GM12878 (cell line): ENCODE measurements at regions not wholly inside any gene's neighbourhood (a gene's known extent, or its start where the extent isn't known, plus 50 kb on each side); places are given as distances from the start of the nearest gene placed in this dataset.

Experiments used
- ATAC-seq: fragments of 200-7000 bp; cut with Tn5 transposase; 3 replicates; pipeline ENCODE4 v1.9.1; 2020; ENCODE audit warnings: mild to moderate bottlenecking, moderate library complexity
- BruUV-seq: library from RNA; stranded (reverse); fragments of 400-500 nt; replicated peaks from 2 replicates; lab custom pipeline; 2021; lab: Mats Ljungman, UMichigan
- CTCF ChIA-PET: fragments of 300-600 bp; sonication (Branson Sonifier 250); formaldehyde crosslinking; extraction: SDS; loops from one replicate; lab custom pipeline; 2021; ENCODE audit warnings: inconsistent platforms; lab: Yijun Ruan, JAX
- POLR2A ChIA-PET: fragments of 350-600 bp; formaldehyde crosslinking; extraction: SDS; loops from one replicate; lab custom pipeline; 2021; ENCODE audit warnings: inconsistent platforms; lab: Charles Lee
- RAD21 ChIA-PET: fragments of 300-600 bp; sonication (Branson Sonifier 250); formaldehyde crosslinking; loops from one replicate; lab custom pipeline; 2023; ENCODE audit warnings: antibody characterized with exemption; ENCODE audit not compliant: unreplicated experiment; lab: Charles Lee
- SMC1A ChIA-PET: fragments of 300-600 bp; sonication (Branson Sonifier 250); formaldehyde crosslinking; loops from one replicate; lab custom pipeline; 2023; ENCODE audit not compliant: unreplicated experiment, uncharacterized antibody; lab: Charles Lee
- DNase-seq: peaks from one replicate; pipeline ENCODE4 v3.0.0-alpha.2; 2011; ENCODE audit warnings: low read depth, low spot score
- FAIRE-seq: peaks from 3 replicates; lab custom pipeline; 2011; peaks lifted over from hg19 to GRCh38; lab: Jason Lieb, UNC
- H2AFZ ChIP-seq: 2 replicates; pipeline ENCODE4 v1.6.0; 2011; ENCODE audit warnings: low read depth, low read length, control low read depth; ENCODE audit not compliant: control insufficient read depth
- H3K27ac ChIP-seq: 2 replicates; pipeline ENCODE4 v1.5.1; 2011; ENCODE audit warnings: control low read depth; ENCODE audit not compliant: control insufficient read depth, insufficient read depth
- H3K27me3 ChIP-seq, 2 experiments: replicated peaks in 1 of 2; 2 replicates each; pipeline versions ENCODE4 v1.6.0 to v1.6.1; 2011; ENCODE audit warnings: low read length in 1 of 2; ENCODE audit not compliant: control insufficient read depth in 2 of 2, insufficient read depth in 2 of 2
- H3K36me3 ChIP-seq, 2 experiments: 2 replicates each; pipeline ENCODE4 v1.5.1; 2011; ENCODE audit warnings: low read length in 1 of 2; ENCODE audit not compliant: control insufficient read depth in 2 of 2, insufficient read depth in 2 of 2
- H3K4me1 ChIP-seq: 2 replicates; pipeline ENCODE4 v1.6.1; 2011; ENCODE audit warnings: mild to moderate bottlenecking, low read length, moderate library complexity, mixed read lengths; ENCODE audit not compliant: control insufficient read depth, insufficient read depth
- H3K4me2 ChIP-seq: 2 replicates; pipeline ENCODE4 v1.6.0; 2011; ENCODE audit warnings: control low read depth; ENCODE audit not compliant: control insufficient read depth, insufficient read depth
- H3K4me3 ChIP-seq: fragments of 200-600 bp; sonication (generic); 2 replicates; pipeline ENCODE4 v1.5.1; 2016
- H3K79me2 ChIP-seq: 2 replicates; pipeline ENCODE4 v1.6.0; 2011; ENCODE audit warnings: low read length; ENCODE audit not compliant: control insufficient read depth, insufficient read depth
- H3K9ac ChIP-seq: 2 replicates; pipeline ENCODE4 v1.8.0; 2011; ENCODE audit warnings: low read length, control low read depth, mixed read lengths; ENCODE audit not compliant: control insufficient read depth, insufficient read depth
- H3K9me3 ChIP-seq: replicated peaks from 3 replicates; pipeline ENCODE4 v1.5.1; 2011; ENCODE audit warnings: mild to moderate bottlenecking, low read length; ENCODE audit not compliant: control insufficient read depth, insufficient read depth
- H4K20me1 ChIP-seq: 2 replicates; pipeline ENCODE4 v1.6.0; 2011; ENCODE audit not compliant: control insufficient read depth, insufficient read depth
- ASH2L ChIP-seq: fragments of 300-600, 200-600 bp; sonication (generic); IDR thresholded peaks from 2 replicates; pipeline ENCODE4 v1.6.1; 2017; ENCODE audit warnings: low read depth, mild to moderate bottlenecking, borderline replicate concordance
- BRCA1 ChIP-seq: IDR thresholded peaks from 2 replicates; pipeline ENCODE4 v1.6.1; 2011; ENCODE audit warnings: low read depth, low read length, improper control_type of control experiment
- CEBPZ ChIP-seq: fragments of 150-350 bp; IDR thresholded peaks from 2 replicates; pipeline ENCODE4 v1.6.1; 2016; ENCODE audit warnings: low read depth, low read length
- FOXM1 ChIP-seq: IDR thresholded peaks from 2 replicates; pipeline ENCODE4 v1.6.1; 2012; ENCODE audit warnings: low read depth, mild to moderate bottlenecking, inconsistent platforms, low read length, moderate library complexity
- KLF5 ChIP-seq: fragments of 450-650 bp; IDR thresholded peaks from 2 replicates; pipeline ENCODE4 v1.6.1; 2014; ENCODE audit warnings: mild to moderate bottlenecking; ENCODE audit not compliant: partially characterized antibody
- MAX ChIP-seq: IDR thresholded peaks from 2 replicates; pipeline ENCODE4 v1.6.1; 2012; ENCODE audit warnings: low read depth, low read length, improper control_type of control experiment
- RAD21 ChIP-seq: IDR thresholded peaks from 2 replicates; pipeline ENCODE4 v1.6.1; 2011; ENCODE audit warnings: mild to moderate bottlenecking, low read depth, low read length, moderate library complexity; ENCODE audit not compliant: insufficient read depth
- RELB ChIP-seq: fragments of 450-650 bp; IDR thresholded peaks from 2 replicates; pipeline ENCODE4 v1.6.1; 2017; ENCODE audit warnings: low read depth, mild to moderate bottlenecking, moderate library complexity
- RFX5 ChIP-seq: IDR thresholded peaks from 2 replicates; pipeline ENCODE4 v1.6.1; 2011; ENCODE audit warnings: low read depth, low read length, improper control_type of control experiment
- SIN3A ChIP-seq: IDR thresholded peaks from 2 replicates; pipeline ENCODE4 v1.6.1; 2012; ENCODE audit warnings: low read depth, low read length, improper control_type of control experiment
- SMAD5 ChIP-seq: IDR thresholded peaks from 2 replicates; pipeline ENCODE4 v1.6.1; 2016; ENCODE audit warnings: antibody characterized with exemption, low read depth
- SREBF1 ChIP-seq: IDR thresholded peaks from 2 replicates; pipeline ENCODE4 v1.6.1; 2012; ENCODE audit warnings: mild to moderate bottlenecking, low read length
- SRF ChIP-seq, 2 experiments: IDR thresholded peaks; 2 replicates each; pipeline ENCODE4 v1.6.1; 2011; ENCODE audit warnings: low read depth in 2 of 2, low read length in 2 of 2, mild to moderate bottlenecking in 1 of 2, moderate library complexity in 1 of 2
- TCF7 ChIP-seq: IDR thresholded peaks from 2 replicates; pipeline ENCODE4 v1.6.1; 2014; ENCODE audit warnings: antibody characterized with exemption, borderline replicate concordance
- USF2 ChIP-seq: IDR thresholded peaks from 2 replicates; pipeline ENCODE4 v1.6.1; 2011; ENCODE audit warnings: low read depth, low read length, improper control_type of control experiment, borderline replicate concordance
- ZBTB11 ChIP-seq: fragments of 450-650 bp; formaldehyde crosslinking; IDR thresholded peaks from 2 replicates; pipeline ENCODE4 v1.5.0; 2022; ENCODE audit warnings: mild to moderate bottlenecking, missing genetic modification characterization
- ZNF217 ChIP-seq: fragments of 450-650 bp; IDR thresholded peaks from 2 replicates; pipeline ENCODE4 v1.6.1; 2017; ENCODE audit warnings: antibody characterized with exemption, mild to moderate bottlenecking
- WGBS: methylation state at CpG from one replicate; pipeline ENCODE4 v1.1.6; 2016; ENCODE audit warnings: low lambda C conversion rate; ENCODE audit not compliant: insufficient replicate concordance, insufficient coverage; ENCODE audit errors: missing lambda C conversion rate; 5-methylcytosine and 5-hydroxymethylcytosine counted together
- in situ Hi-C: fragments of 300-500 bp; cut with MboI; formaldehyde crosslinking; loops from 9 replicates; pipeline ENCODE4 v1.14.3; 2018; ENCODE audit warnings: mixed read lengths
- intact Hi-C: fragments of 100-400 bp; cut with micrococcal nuclease; formaldehyde crosslinking; loops from one replicate; pipeline ENCODE4 v1.14.2; 2022; ENCODE audit not compliant: unreplicated experiment

- ChIA-PET POLR2A (no interaction called here), RAD21 (no interaction called here), SMC1A (no interaction called here), CTCF (no interaction called here)
- Histone ChIP-seq H3K4me1 (no peaks in the 10 kb centered on the region), H3K9me3 (no peaks in the 10 kb centered on the region), H3K4me2 (no peak overlapping the region), H3K27ac (no peak overlapping the region), H2AFZ (no peak overlapping the region), H3K36me3 (no peaks in the 10 kb centered on the region), H3K9ac (no peak overlapping the region), H3K27me3 (no peaks in the 10 kb centered on the region), H3K79me2 (no peaks in the 10 kb centered on the region), H3K4me3 (no peak overlapping the region), H4K20me1 (no peaks in the 10 kb centered on the region)
- ATAC-seq, result no peak
- no TSS peak for BruUV-seq
- DNase-seq, result no peak
- FAIRE-seq, result peak; percentile 7
- TF ChIP-seq BRCA1 (no peak), SMAD5 (no peak), SREBF1 (no peak), ZBTB11 (CRISPR knock-in tag) (no peak), ZNF217 (no peak), RAD21 (no peak), USF2 (no peak), TCF7 (no peak), MAX (no peak), SIN3A (no peak), ASH2L (no peak), SRF (IDR thresholded peaks at IDR 0.05; ENCODE audit: low read depth in 2 of 2, low read length in 2 of 2) (no peak), RFX5 (no peak), KLF5 (no peak), CEBPZ (no peak), RELB (no peak), FOXM1 (no peak)
- in situ Hi-C loops, result no loop called here
- intact Hi-C loops, result no loop called here
- 0% methylated on average over 1 of the region's 1 CpG for WGBS
Observed at GRCh38 chr5:18420711-18421110, 786.5 kb downstream of the TAF11L14 start.
